Aorta (tissue), 5 donors: ENCODE measurements at regions not wholly inside any gene's neighbourhood (a gene's known extent, or its start where the extent isn't known, plus 50 kb on each side); places are given as distances from the start of the nearest gene placed in this dataset.

Source experiments
- ATAC-seq: fragments of 200-7000 bp; cut with Tn5 transposase; one replicate; pipeline ENCODE4 v1.9.1; 2022; ENCODE audit warnings: moderate library complexity; ENCODE audit not compliant: low FRiP score
- DNase-seq, 2 donors: peaks; one replicate each; pipeline ENCODE4 v3.0.0-alpha.2; 2020
- H3K27ac ChIP-seq, 2 donors: one replicate each; pipeline ENCODE4 v1.5.1; 2013; ENCODE audit warnings: low read length in 2 of 2, mild to moderate bottlenecking in 2 of 2, moderate library complexity in 2 of 2, control low read depth in 1 of 2, inconsistent platforms in 1 of 2, low read depth in 1 of 2
- H3K27me3 ChIP-seq, 2 donors: one replicate each; pipeline ENCODE4 v1.6.1; 2013; ENCODE audit warnings: control low read depth in 1 of 2, low read length in 1 of 2, mild to moderate bottlenecking in 1 of 2, moderate library complexity in 1 of 2; ENCODE audit not compliant: insufficient read depth in 2 of 2, control insufficient read depth in 1 of 2
- H3K36me3 ChIP-seq, 2 donors: one replicate each; pipeline ENCODE4 v1.6.1; 2013; ENCODE audit warnings: control low read depth in 1 of 2, low read length in 1 of 2, mild to moderate bottlenecking in 1 of 2; ENCODE audit not compliant: insufficient read depth in 2 of 2, control insufficient read depth in 1 of 2
- H3K4me1 ChIP-seq, 2 donors: one replicate each; pipeline ENCODE4 v1.6.1; 2013; ENCODE audit warnings: low read length in 2 of 2, control low read depth in 1 of 2, mild to moderate bottlenecking in 1 of 2, moderate library complexity in 1 of 2; ENCODE audit not compliant: insufficient read depth in 2 of 2, control insufficient read depth in 1 of 2
- H3K4me3 ChIP-seq, 2 donors: one replicate each; pipeline ENCODE4 v1.5.1; 2013; ENCODE audit warnings: low read length in 2 of 2, control low read depth in 1 of 2, mild to moderate bottlenecking in 1 of 2
- H3K9me3 ChIP-seq: one replicate; pipeline ENCODE4 v1.6.1; 2013; ENCODE audit warnings: mild to moderate bottlenecking, low read length; ENCODE audit not compliant: control insufficient read depth
- WGBS, 2 donors: extraction: QIAGEN DNeasy Blood & Tissue Kit; methylation state at CpG; one replicate each; pipeline ENCODE4 v1.1.7; 2013; 5-methylcytosine and 5-hydroxymethylcytosine counted together
- intact Hi-C, 2 donors: fragments of 100-400 bp; cut with DNase I; formaldehyde crosslinking; loops; one replicate each; pipeline versions ENCODE4 v1.14.2 to v1.15.0; 2022
- donor health status: healthy with polysubstance abuse.
- donor health status: Bipolar disorder and iron deficiency.
- donor health status: DM: no; HTN: no; CAD: no.
- donor health status: DM: no; HTN: no; CAD: no.
- donor health status: DM: yes; HTN: yes; CAD: no.

GRCh38 chr1:79325126-79325525, 318.6 kb upstream of the ADGRL4 start:
- ATAC-seq (no peak), DNase-seq (no peak)
- WGBS, 2 donors, result 91 to 95% methylated on average over 2 of the region's 2 CpGs
- H3K36me3 ChIP-seq, result no peaks in the 10 kb centered on the region
- no peaks in the 10 kb centered on the region for H3K27me3 ChIP-seq
- H3K4me3 ChIP-seq, result no peak overlapping the region
- no peak overlapping the region for H3K27ac ChIP-seq
- peaks cover 2% of the 10 kb centered on the region for H3K9me3 ChIP-seq
- intact Hi-C loops, result no loop called here
- H3K4me1 ChIP-seq, result no peaks in the 10 kb centered on the region

- Histone ChIP-seq H3K4me1 (no peaks in the 10 kb centered on the region), H3K9me3 (peaks cover 2% of the 10 kb centered on the region), H3K4me3 (no peak overlapping the region), H3K27me3 (no peaks in the 10 kb centered on the region), H3K27ac (no peak overlapping the region), H3K36me3 (no peaks in the 10 kb centered on the region)
- ATAC-seq (peak; percentile 79), DNase-seq (no peak)
- intact Hi-C loops, result no loop called here
- WGBS, 2 donors, result 33 to 37% methylated on average over 1 of the region's 1 CpG
These were observed 316.9 kb upstream of the ADGRL4 start for GRCh38 chr1:79323239-79324025.

GRCh38 chr1:79322511-79323027, 316.0 kb upstream of the ADGRL4 start:
- no peak overlapping the region for H3K4me3 ChIP-seq
- intact Hi-C loops, result no loop called here
- no peak for ATAC-seq
- H3K27me3 ChIP-seq, result no peaks in the 10 kb centered on the region
- H3K9me3 ChIP-seq, result peaks cover 2% of the 10 kb centered on the region
- no peaks in the 10 kb centered on the region for H3K36me3 ChIP-seq
- no peaks in the 10 kb centered on the region for H3K4me1 ChIP-seq
- DNase-seq, result no peak
- no peak overlapping the region for H3K27ac ChIP-seq
- 94 to 99% methylated on average over 5 of the region's 5 CpGs for WGBS, 2 donors

- Histone ChIP-seq H3K4me1 (no peaks in the 10 kb centered on the region), H3K36me3 (no peaks in the 10 kb centered on the region), H3K27ac (no peak overlapping the region), H3K27me3 (no peaks in the 10 kb centered on the region), H3K9me3 (peaks cover 2% of the 10 kb centered on the region), H3K4me3 (no peak overlapping the region)
- no peak for ATAC-seq
- DNase-seq, result no peak
- intact Hi-C loops, result no loop called here
These were observed 305.9 kb upstream of the ADGRL4 start for GRCh38 chr1:79312438-79312837.

- ATAC-seq, result no peak
- no peak for DNase-seq
- intact Hi-C loops, result no loop called here
- Histone ChIP-seq H3K27me3 (no peaks in the 10 kb centered on the region), H3K9me3 (peaks cover 2% of the 10 kb centered on the region), H3K4me3 (no peak overlapping the region), H3K27ac (no peak overlapping the region), H3K4me1 (no peaks in the 10 kb centered on the region), H3K36me3 (no peaks in the 10 kb centered on the region)
- 42 to 62% methylated on average over 3 of the region's 3 CpGs for WGBS, 2 donors
These were observed 304.1 kb upstream of the ADGRL4 start for GRCh38 chr1:79310609-79311008.

GRCh38 chr1:79304131-79304530, 297.6 kb upstream of the ADGRL4 start:
- ATAC-seq, result no peak
- no peak for DNase-seq
- no peaks in the 10 kb centered on the region for H3K27me3 ChIP-seq
- no peaks in the 10 kb centered on the region for H3K36me3 ChIP-seq
- no peaks in the 10 kb centered on the region for H3K4me1 ChIP-seq
- H3K27ac ChIP-seq, result no peak overlapping the region
- H3K4me3 ChIP-seq, result no peak overlapping the region
- intact Hi-C loops, result no loop called here
- no peaks in the 10 kb centered on the region for H3K9me3 ChIP-seq
- 83 to 87% methylated on average over 3 of the region's 3 CpGs for WGBS, 2 donors

- intact Hi-C loops, result no loop called here
- H3K9me3 ChIP-seq, result no peaks in the 10 kb centered on the region
- ATAC-seq, result no peak
These were observed 296.5 kb upstream of the ADGRL4 start for GRCh38 chr1:79303040-79303439.

GRCh38 chr1:79302380-79302930, 295.9 kb upstream of the ADGRL4 start:
- H3K27ac ChIP-seq, result no peak overlapping the region
- no peaks in the 10 kb centered on the region for H3K36me3 ChIP-seq
- no peak overlapping the region for H3K4me3 ChIP-seq
- no peak for ATAC-seq
- DNase-seq, result no peak
- intact Hi-C loops, result no loop called here
- no peaks in the 10 kb centered on the region for H3K4me1 ChIP-seq
- 64 to 67% methylated on average over 6 of the region's 6 CpGs for WGBS, 2 donors
- no peaks in the 10 kb centered on the region for H3K9me3 ChIP-seq
- no peaks in the 10 kb centered on the region for H3K27me3 ChIP-seq

More at GRCh38 chr1:79303040-79303439, 296.5 kb upstream of the ADGRL4 start:
- H3K36me3 ChIP-seq, result no peaks in the 10 kb centered on the region
- no peak overlapping the region for H3K27ac ChIP-seq
- no peaks in the 10 kb centered on the region for H3K27me3 ChIP-seq
- H3K4me1 ChIP-seq, result no peaks in the 10 kb centered on the region
- no peak overlapping the region for H3K4me3 ChIP-seq
- 90 to 95% methylated on average over 2 of the region's 2 CpGs for WGBS, 2 donors
- no peak for DNase-seq

GRCh38 chr1:79295967-79296366, 289.4 kb upstream of the ADGRL4 start:
- ATAC-seq, result peak; percentile 78
- no peaks in the 10 kb centered on the region for H3K27me3 ChIP-seq
- DNase-seq, result no peak
- peaks cover 2 to 6% of the 10 kb centered on the region in 2 donors for H3K4me1 ChIP-seq
- no peaks in the 10 kb centered on the region for H3K36me3 ChIP-seq
- intact Hi-C loops, result no loop called here
- H3K9me3 ChIP-seq, result no peaks in the 10 kb centered on the region
- peak overlapping the region in 1 of 2 donors; percentile 43 for H3K27ac ChIP-seq
- WGBS, 2 donors, result 8 to 10% methylated on average over 3 of the region's 3 CpGs
- no peak overlapping the region for H3K4me3 ChIP-seq
